NCI-H1417 (cell line): ENCODE measurements at regions not wholly inside any gene's neighbourhood (a gene's known extent, or its start where the extent isn't known, plus 50 kb on each side); places are given as distances from the start of the nearest gene placed in this dataset.

Experiments
- DNase-seq, 3 experiments: peaks; one replicate each; lab custom pipeline; 2025; lab: John Stamatoyannopoulos, UW

DNA sequence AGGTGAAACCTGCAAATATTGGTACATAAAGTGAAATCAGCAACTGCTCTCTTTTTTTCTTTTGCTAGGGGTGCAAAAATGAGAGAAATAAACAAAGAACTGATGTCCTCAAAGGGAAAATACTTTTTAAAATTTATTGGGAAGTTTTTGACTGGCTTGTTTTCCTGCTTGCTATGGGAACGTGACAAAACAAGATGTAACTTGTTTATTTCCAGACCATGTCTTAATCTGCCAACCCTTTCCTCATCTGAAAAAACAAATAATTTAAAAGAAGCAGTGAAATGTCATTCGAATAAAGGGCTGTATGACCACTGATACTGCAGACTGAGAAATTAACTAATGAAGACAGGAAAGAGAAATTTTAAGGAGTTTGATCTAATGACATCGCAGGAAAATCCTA is 221.9 kb downstream of the CBLN4 start:
- DNase-seq: no peak

- peak; percentile 11 to 56 (median 51) for DNase-seq
Measured at GRCh38 chr20:55782912-55783253, 222.4 kb downstream of the CBLN4 start.

- no peak for DNase-seq
Measured at GRCh38 chr20:55782224-55782911, 223.0 kb downstream of the CBLN4 start.

DNA sequence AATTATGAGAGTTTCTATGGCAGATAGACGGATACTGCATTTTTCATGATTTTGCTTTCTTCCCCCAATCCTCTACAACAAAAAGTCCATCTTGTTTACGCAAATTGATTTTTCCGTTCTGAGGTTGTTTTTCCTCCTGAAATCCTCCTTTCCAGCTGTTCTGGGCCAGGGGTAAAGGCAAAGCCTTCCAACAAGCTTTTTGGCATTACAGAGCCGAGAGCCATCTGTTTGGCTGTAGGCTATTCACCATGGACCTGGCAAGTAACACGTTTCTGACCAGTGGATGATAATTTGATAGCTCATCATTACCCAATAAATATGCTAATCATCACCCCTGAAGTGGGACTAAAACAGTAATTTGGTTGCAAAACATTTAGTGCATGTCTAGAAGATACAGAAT is 226.5 kb downstream of the CBLN4 start:
- DNase-seq: no peak

GRCh38 chr20:55777641-55778040 is 227.7 kb downstream of the CBLN4 start:
- DNase-seq: no peak

DNA sequence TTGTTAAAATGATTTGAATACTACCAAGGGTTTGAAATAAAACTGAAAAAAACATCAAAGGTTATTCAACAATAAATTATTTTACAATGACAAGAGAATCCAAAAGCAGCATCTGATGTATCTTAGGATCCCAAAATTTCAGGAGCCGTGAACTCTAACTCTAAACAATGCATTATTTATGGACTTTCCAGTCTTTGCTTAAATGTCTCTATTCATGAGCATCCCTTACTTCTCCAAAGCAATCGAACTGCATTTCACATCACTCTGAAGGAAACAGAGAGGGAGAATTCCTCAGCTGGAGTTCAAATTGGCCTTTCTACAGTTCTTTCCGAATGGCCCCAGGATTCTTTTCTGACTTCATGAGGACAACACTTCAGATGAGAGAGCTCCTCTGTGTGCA is 229.1 kb downstream of the CBLN4 start:
- no peak for DNase-seq

GRCh38 chr20:55774628-55775027 is 230.7 kb downstream of the CBLN4 start:
- DNase-seq: peak in 1 of 3 experiments; percentile 75

DNA sequence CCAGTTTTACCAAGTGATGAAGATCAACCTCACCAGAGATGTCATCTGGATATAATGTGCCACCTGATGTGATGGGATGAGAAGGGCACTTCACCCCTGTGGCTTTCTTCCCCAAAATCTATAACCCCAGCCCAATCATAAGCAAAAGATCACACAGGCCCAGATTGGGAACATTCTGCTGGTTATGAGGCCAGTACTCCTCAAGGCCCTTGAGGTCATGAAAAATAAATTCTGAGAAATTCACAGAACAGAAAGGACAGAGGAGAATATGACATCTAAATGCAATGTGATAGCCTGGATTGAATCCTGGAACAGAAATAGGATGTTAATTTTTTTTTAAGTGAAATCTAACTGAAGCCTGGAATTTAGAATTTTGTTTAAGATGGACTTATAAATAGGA is 243.5 kb downstream of the CBLN4 start:
- no peak for DNase-seq

- DNase-seq: no peak
Measured at GRCh38 chr20:55761100-55761499, 244.2 kb downstream of the CBLN4 start.

DNA sequence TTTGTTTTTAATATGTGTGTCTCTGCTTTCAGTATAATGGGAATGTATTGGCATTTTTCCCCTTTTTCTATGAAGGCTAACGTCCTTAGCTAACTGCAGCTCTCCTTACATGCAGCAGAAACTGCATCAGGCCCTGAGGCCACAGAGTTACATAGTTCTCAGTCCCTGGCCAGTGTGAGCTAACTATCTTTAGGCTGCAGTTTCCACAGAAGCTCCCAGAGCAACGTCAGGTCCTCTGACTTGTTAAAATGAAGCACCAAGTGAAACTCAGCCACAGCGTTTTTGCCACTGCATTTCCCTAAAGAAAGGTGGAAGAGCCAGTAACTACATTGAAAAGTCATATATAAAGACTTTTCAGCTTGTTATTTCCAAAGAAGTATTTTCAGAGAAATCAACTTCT is 244.7 kb downstream of the CBLN4 start:
- DNase-seq: no peak

GRCh38 chr20:55755861-55756260 is 249.5 kb downstream of the CBLN4 start:
- no peak for DNase-seq

GRCh38 chr20:55755411-55755810 is 249.9 kb downstream of the CBLN4 start:
- DNase-seq: no peak

DNA sequence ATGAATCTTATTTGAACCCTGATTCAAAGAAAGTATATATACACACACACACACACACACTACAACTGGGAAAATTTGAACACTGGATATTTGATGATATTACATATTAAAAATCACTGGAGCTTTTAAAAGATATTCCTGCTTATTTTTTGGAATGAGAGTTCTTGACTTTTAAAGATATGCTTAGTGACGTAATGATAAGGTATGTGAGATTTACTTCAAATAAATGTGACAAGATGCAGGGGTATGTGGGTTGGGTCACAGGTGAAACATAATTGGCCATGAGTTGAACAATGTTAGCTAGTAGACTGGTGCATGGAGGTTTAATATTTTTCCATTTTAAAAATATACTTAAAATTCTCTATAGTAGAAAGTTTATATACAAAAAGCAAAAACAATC is 258.6 kb downstream of the CBLN4 start:
- no peak for DNase-seq

GRCh38 chr20:55745840-55746239 is 259.5 kb downstream of the CBLN4 start:
- no peak for DNase-seq

GRCh38 chr20:55744896-55745295 is 260.4 kb downstream of the CBLN4 start:
- DNase-seq: no peak

DNA sequence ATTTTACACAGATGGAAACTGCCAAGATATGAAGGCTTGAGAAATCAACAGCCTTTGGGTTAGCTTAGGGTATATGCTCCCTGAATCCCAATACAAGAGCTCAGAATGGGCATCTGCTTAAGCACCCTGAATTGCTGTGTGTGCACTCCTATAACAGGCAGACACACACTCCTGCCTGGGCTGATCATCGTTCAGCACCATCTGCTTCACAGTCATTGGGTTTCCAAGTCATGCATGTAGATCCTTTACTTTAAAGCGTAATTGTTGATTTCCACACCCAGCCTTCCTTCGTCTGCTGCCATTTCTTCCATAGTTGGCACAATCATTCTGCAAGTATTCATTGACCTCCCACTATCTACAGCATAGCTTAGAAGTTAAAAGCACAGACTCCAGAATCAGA is 263.5 kb downstream of the CBLN4 start:
- peak in 1 of 3 experiments; percentile 23 for DNase-seq

DNA sequence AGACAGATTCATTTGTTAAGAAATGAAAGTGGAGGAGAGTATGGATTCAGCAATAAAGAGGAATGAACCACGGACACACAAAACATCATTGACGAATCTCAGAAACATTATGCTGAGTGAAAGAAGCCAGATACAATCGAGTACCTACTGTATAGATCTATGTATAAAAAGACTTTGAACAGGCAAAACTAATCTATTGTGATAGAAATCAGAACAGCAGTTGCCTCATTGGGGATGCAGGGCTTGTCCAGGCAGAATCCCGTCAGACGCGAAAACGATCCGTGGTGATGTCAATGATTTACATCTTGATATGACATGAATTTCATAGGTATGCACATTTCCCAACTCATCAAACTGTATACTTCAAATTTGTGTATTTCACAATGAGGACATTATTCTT is 265.2 kb downstream of the CBLN4 start:
- no peak for DNase-seq

- DNase-seq: no peak
Measured at GRCh38 chr20:55730321-55730720, 275.0 kb downstream of the CBLN4 start.

GRCh38 chr20:55714736-55715135 is 290.6 kb downstream of the CBLN4 start:
- DNase-seq: no peak

- DNase-seq: no peak
Measured at GRCh38 chr20:55714082-55714481, 291.2 kb downstream of the CBLN4 start.

- DNase-seq: no peak
Measured at GRCh38 chr20:55704458-55704857, 300.9 kb downstream of the CBLN4 start.

- no peak for DNase-seq
Measured at GRCh38 chr20:55701467-55701866, 303.9 kb downstream of the CBLN4 start.

DNA sequence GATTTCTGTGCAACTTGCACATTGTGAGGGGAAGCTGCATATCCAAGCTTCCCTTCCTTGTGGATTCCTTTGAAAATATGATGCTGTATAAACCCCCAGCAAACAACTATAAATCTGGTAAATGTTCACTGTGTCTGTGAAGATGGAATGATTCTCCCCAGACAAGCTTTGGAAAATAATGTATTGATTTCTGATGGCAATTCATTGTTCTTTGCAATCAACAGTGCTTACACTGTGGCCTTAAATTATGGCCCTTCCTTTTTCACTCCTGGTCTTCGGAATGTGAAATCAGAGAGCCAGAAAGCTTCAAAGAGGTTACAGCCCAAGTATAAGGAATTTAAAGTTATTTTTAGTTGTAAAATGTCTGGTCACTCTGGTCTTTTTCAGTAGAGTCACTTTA is 308.8 kb downstream of the CBLN4 start:
- DNase-seq: no peak

GRCh38 chr20:55693641-55694040 is 311.7 kb downstream of the CBLN4 start:
- no peak for DNase-seq

GRCh38 chr20:55685841-55686240 is 319.5 kb downstream of the CBLN4 start:
- DNase-seq: no peak
